ENCODE measurements at regions not wholly inside any gene's neighbourhood (a gene's known extent, or its start where the extent isn't known, plus 50 kb on each side); places are given as distances from the start of the nearest gene placed in this dataset.

DNA sequence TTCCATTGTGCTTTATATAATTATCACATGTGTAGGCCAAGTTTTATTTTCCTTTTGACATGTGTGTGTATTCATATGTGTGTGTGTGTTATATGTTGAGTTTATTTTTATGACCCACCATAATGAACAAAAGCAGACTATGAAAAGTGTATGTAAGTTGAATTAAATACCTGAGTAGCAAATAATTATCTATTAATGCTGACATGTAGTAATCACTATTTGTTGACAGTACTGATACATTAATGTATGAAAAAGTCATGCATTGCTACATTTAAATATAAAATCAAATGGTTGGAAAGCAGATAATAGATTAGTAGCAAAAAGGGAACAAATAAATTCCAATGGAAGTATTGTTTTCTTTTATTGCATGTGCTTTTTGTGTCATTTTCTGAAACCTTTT is 1948.5 kb upstream of the PCDH20 start:
- TF ChIP-seq YY1 (IDR thresholded peaks at IDR 0.05; ENCODE audit: extremely low read depth, insufficient replicate concordance, low read depth, low read length) = no peak
- TF ChIP-seq, protein P1, sequence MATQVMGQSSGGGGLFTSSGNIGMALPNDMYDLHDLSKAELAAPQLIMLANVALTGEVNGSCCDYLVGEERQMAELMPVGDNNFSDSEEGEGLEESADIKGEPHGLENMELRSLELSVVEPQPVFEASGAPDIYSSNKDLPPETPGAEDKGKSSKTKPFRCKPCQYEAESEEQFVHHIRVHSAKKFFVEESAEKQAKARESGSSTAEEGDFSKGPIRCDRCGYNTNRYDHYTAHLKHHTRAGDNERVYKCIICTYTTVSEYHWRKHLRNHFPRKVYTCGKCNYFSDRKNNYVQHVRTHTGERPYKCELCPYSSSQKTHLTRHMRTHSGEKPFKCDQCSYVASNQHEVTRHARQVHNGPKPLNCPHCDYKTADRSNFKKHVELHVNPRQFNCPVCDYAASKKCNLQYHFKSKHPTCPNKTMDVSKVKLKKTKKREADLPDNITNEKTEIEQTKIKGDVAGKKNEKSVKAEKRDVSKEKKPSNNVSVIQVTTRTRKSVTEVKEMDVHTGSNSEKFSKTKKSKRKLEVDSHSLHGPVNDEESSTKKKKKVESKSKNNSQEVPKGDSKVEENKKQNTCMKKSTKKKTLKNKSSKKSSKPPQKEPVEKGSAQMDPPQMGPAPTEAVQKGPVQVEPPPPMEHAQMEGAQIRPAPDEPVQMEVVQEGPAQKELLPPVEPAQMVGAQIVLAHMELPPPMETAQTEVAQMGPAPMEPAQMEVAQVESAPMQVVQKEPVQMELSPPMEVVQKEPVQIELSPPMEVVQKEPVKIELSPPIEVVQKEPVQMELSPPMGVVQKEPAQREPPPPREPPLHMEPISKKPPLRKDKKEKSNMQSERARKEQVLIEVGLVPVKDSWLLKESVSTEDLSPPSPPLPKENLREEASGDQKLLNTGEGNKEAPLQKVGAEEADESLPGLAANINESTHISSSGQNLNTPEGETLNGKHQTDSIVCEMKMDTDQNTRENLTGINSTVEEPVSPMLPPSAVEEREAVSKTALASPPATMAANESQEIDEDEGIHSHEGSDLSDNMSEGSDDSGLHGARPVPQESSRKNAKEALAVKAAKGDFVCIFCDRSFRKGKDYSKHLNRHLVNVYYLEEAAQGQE (IDR thresholded peaks at IDR 0.05; ENCODE audit: low read depth) = no peak
- ATAC-seq = no peak
- DNase-seq (ENCODE audit: low read depth, low spot score) = no peak
- intact Hi-C loops (cut with micrococcal nuclease) = no loop called here
- BruUV-seq (replicated peaks) = no TSS peak
- no peaks in the 10 kb centered on the region for H3K9me3 ChIP-seq (ENCODE audit: control insufficient read depth in 1 of 2, insufficient read depth in 1 of 2, low read depth in 1 of 2, low read length in 2 of 2)
- H3K36me3 ChIP-seq (ENCODE audit: control insufficient read depth in 1 of 2, insufficient read depth in 2 of 2, low read length in 2 of 2) = no peaks in the 10 kb centered on the region
- no peaks in the 10 kb centered on the region for H3K4me1 ChIP-seq (ENCODE audit: control insufficient read depth in 1 of 2, insufficient read depth in 2 of 2, low read length in 2 of 2)
- H3K27me3 ChIP-seq (ENCODE audit: insufficient read depth, low read length) = no peaks in the 10 kb centered on the region
- no peak overlapping the region for H2AFZ ChIP-seq (ENCODE audit: low read depth, low read length, poor library complexity, severe bottlenecking)
- H3K27ac ChIP-seq (ENCODE audit: low read depth, low read length) = no peak overlapping the region
- ChIA-PET POLR2A (no interaction called here), CTCF (no interaction called here), RAD21 (ENCODE audit: low non-redundant PET in 1 of 2, low total read pairs in 2 of 2, uncharacterized antibody in 2 of 2, unreplicated experiment in 2 of 2) (no interaction called here)
- no peak overlapping the region for H3K9ac ChIP-seq (ENCODE audit: low read length)
- no peaks in the 10 kb centered on the region for H3K9me2 ChIP-seq (ENCODE audit: insufficient read depth)
- no peak overlapping the region for H3K4me2 ChIP-seq (ENCODE audit: low read length)
- H3K79me2 ChIP-seq (ENCODE audit: insufficient read depth, low read length) = no peaks in the 10 kb centered on the region
- no peaks in the 10 kb centered on the region; the same call in 1 of the 2 replicates for H4K20me1 ChIP-seq (ENCODE audit: insufficient read depth)
- no peak overlapping the region for H3K4me3 ChIP-seq (replicated peaks in 1 of 2; ENCODE audit: low read depth in 1 of 2, low read length in 2 of 2)

DNA sequence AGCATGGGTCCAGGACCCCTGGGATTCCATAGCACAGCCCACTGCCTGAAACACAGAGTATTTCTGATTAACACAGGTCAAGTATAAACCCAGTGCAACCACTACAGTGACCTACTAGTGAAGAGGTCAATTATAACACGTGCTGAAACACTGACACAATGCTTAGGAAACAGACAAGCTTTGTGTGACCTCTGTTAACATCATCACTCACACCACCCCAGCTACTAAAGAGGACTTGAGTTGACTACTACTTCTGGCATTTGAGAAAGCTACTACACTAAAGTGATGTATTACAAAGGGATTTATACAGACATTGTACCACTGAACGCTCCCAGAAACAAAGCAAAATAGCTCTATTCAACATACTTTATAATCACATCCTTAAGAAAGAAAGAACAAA is 1935.9 kb upstream of the PCDH20 start:
- no peak overlapping the region for H3K27ac ChIP-seq (ENCODE audit: low read depth, low read length)
- TF ChIP-seq TCF7L2 (IDR thresholded peaks at IDR 0.05; ENCODE audit: borderline replicate concordance, extremely low read depth, insufficient read depth, insufficient read length) = no peak
- TF ChIP-seq, protein P2, sequence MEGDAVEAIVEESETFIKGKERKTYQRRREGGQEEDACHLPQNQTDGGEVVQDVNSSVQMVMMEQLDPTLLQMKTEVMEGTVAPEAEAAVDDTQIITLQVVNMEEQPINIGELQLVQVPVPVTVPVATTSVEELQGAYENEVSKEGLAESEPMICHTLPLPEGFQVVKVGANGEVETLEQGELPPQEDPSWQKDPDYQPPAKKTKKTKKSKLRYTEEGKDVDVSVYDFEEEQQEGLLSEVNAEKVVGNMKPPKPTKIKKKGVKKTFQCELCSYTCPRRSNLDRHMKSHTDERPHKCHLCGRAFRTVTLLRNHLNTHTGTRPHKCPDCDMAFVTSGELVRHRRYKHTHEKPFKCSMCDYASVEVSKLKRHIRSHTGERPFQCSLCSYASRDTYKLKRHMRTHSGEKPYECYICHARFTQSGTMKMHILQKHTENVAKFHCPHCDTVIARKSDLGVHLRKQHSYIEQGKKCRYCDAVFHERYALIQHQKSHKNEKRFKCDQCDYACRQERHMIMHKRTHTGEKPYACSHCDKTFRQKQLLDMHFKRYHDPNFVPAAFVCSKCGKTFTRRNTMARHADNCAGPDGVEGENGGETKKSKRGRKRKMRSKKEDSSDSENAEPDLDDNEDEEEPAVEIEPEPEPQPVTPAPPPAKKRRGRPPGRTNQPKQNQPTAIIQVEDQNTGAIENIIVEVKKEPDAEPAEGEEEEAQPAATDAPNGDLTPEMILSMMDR (IDR thresholded peaks at IDR 0.05 in 2 of 3, conservative IDR thresholded peaks at IDR 0.05 in 1 of 3; ENCODE audit: borderline replicate concordance in 1 of 3, insufficient read depth in 1 of 3, low read depth in 2 of 3, low read length in 2 of 3) = no peak
- no peaks in the 10 kb centered on the region for H3K79me2 ChIP-seq (ENCODE audit: insufficient read depth, low read length)
- ATAC-seq = no peak
- BruUV-seq (replicated peaks) = no TSS peak
- DNase-seq (ENCODE audit: low read depth, low spot score) = no peak
- no peak overlapping the region for H3K9ac ChIP-seq (ENCODE audit: low read length)
- ChIA-PET CTCF (no interaction called here), RAD21 (ENCODE audit: low non-redundant PET in 1 of 2, low total read pairs in 2 of 2, uncharacterized antibody in 2 of 2, unreplicated experiment in 2 of 2) (no interaction called here), POLR2A (no interaction called here)
- no peaks in the 10 kb centered on the region for H4K20me1 ChIP-seq (ENCODE audit: insufficient read depth)
- no peaks in the 10 kb centered on the region for H3K9me3 ChIP-seq (ENCODE audit: control insufficient read depth in 1 of 2, insufficient read depth in 1 of 2, low read depth in 1 of 2, low read length in 2 of 2)
- no peak overlapping the region for H3K4me2 ChIP-seq (ENCODE audit: low read length)
- H3K4me1 ChIP-seq (ENCODE audit: control insufficient read depth in 1 of 2, insufficient read depth in 2 of 2, low read length in 2 of 2) = no peaks in the 10 kb centered on the region
- no peaks in the 10 kb centered on the region for H3K27me3 ChIP-seq (ENCODE audit: insufficient read depth, low read length)
- 0 out of 2 replicates have a peak, but pooled peaks cover 3% of the 10 kb centered on the region for H3K9me2 ChIP-seq (ENCODE audit: insufficient read depth)
- intact Hi-C loops (cut with micrococcal nuclease) = no loop called here
- H2AFZ ChIP-seq (ENCODE audit: low read depth, low read length, poor library complexity, severe bottlenecking) = no peak overlapping the region
- H3K4me3 ChIP-seq (replicated peaks in 1 of 2; ENCODE audit: low read depth in 1 of 2, low read length in 2 of 2) = no peak overlapping the region
- no peaks in the 10 kb centered on the region for H3K36me3 ChIP-seq (ENCODE audit: control insufficient read depth in 1 of 2, insufficient read depth in 2 of 2, low read length in 2 of 2)

Measured in HCT116 (cell line).